PC-3 (cell line): ENCODE measurements at regions not wholly inside any gene's neighbourhood (a gene's known extent, or its start where the extent isn't known, plus 50 kb on each side); places are given as distances from the start of the nearest gene placed in this dataset.

Experiments
- CTCF ChIP-seq: fragments of 300-600 bp; sonication (generic); conservative IDR thresholded peaks from 2 replicates; pipeline ENCODE4 v1.5.1; 2017; ENCODE audit warnings: antibody characterized with exemption, low read depth, mild to moderate bottlenecking, low read length
- EZH2 ChIP-seq: fragments of 300-600 bp; sonication (generic); IDR thresholded peaks from one replicate; pipeline ENCODE4 v1.6.1; 2017; ENCODE audit warnings: antibody characterized with exemption, mild to moderate bottlenecking, low read length; ENCODE audit not compliant: unreplicated experiment
- EZH2phosphoT487 ChIP-seq: fragments of 300-600 bp; sonication (generic); IDR thresholded peaks from 2 replicates; pipeline ENCODE4 v1.6.1; 2018; ENCODE audit warnings: mild to moderate bottlenecking, antibody characterized with exemption, low read length, borderline replicate concordance

- TF ChIP-seq EZH2phosphoT487 (no peak), CTCF (no peak), EZH2 (no peak)
Observed at GRCh38 chr2:41949091-41949882, 98.5 kb upstream of the PKDCC start.
